ENCODE measurements at regions not wholly inside any gene's neighbourhood (a gene's known extent, or its start where the extent isn't known, plus 50 kb on each side); places are given as distances from the start of the nearest gene placed in this dataset.
A peak's percentile ranks its signal among the peaks of the same experiment; 100 is the strongest.
"Not testable (repeated sequence)": the region's sequence is repeated elsewhere in the genome, so short reads cannot be mapped to it uniquely, and the experiment has no call there.

GRCh38 chr2:142734231-142734630 lies 143.2 kb upstream of the KYNU start:
- H3K4me3 ChIP-seq (replicated peaks in 1 of 2; ENCODE audit: low read depth in 2 of 2, low read length in 2 of 2), result no peak overlapping the region
- peak; percentile 20 for TF ChIP-seq CTCF (IDR thresholded peaks at IDR 0.05; ENCODE audit: low read depth, low read length)
- no peak for DNase-seq (ENCODE audit: low read depth in 2 of 2)

DNA sequence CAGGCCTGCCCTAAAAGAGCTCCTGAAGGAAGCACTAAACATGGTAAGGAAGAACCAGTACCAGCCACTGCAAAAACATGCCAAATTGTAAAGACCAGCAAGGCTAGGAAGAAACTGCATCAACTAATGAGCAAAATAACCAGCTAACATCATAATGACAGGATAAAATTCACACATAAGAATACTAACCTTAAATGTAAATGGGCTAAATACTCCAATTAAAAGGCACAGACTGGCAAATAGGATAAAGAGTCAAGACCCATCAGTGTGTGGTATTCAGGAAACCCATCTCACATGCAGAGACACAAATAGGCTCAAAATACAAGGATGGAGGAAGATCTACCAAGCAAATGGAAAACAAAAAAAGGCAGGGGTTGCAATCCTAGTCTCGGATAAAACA lies 147.7 kb upstream of the KYNU start:
- not testable (repeated sequence) for H3K4me3 ChIP-seq (replicated peaks in 1 of 2; ENCODE audit: low read depth in 2 of 2, low read length in 2 of 2); DNase-seq (ENCODE audit: low read depth in 2 of 2)

DNA sequence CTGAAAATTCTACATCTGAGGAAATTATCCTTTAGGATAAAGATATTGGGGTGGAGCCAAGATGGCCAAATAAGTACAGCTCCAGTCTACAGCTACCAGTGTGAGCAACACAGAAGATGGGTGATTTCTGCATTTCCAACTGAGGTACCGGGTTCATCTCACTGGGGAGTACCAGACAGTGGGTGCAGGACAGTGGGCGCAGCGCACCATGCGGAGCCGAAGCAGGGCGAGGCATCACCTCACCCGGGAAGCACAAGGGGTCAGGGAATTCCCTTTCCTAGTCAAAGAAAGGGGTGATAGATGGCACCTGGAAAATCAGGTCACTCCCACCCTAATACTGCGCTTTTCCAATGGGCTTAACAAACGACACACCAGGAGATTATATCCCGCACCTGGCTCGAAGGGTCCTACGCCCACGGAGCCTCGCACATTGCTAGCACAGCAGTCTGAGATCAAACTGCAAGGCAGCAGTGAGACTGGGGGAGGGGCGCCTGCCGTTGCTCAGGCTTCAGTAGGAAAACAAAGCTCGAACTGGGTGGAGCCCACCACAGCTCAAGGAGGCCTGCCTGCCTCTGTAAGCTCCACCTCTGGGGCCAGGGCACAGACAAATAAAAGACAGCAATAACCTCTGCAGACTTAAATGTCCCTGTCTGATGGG lies 149.5 kb upstream of the KYNU start:
- not testable (repeated sequence) for DNase-seq (ENCODE audit: low read depth in 2 of 2); H3K4me3 ChIP-seq (replicated peaks in 1 of 2; ENCODE audit: low read depth in 2 of 2, low read length in 2 of 2)

GRCh38 chr2:142725386-142725785 lies 152.1 kb upstream of the KYNU start:
- TF ChIP-seq CTCF (IDR thresholded peaks at IDR 0.05; ENCODE audit: low read depth, low read length), result no peak
- H3K4me3 ChIP-seq (replicated peaks in 1 of 2; ENCODE audit: low read depth in 2 of 2, low read length in 2 of 2), result no peak overlapping the region
- DNase-seq (ENCODE audit: low read depth in 2 of 2), result no peak

DNA sequence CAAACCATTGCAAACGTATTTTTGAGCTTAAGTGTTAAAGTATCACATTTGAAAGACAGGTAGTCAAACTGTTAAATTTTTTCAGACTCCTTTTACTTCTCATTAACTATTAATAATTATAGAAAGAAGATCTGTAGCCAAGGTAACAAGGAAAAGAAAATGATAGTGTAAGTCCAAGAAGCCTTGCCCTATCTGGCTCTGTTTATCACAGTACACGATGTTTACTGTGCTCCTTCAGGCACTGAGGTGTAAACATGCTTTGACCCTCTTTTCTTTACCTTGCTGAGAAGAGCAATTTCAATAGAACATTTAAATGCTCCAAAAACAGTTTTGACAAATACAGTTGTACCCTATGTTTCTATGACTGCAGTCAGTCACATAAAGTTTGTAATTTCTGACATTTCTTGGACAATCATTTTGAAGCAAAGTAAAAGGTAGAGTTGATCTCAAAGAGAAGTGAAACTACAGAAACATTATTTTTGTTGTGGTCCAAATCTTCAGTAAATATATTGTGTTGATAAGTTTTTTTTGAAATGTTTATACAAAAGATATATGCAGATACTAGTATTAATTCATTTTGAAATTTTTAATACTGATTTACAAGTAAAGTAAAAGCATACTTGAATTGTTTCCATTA lies 152.6 kb upstream of the KYNU start:
- TF ChIP-seq CTCF (IDR thresholded peaks at IDR 0.05; ENCODE audit: low read depth, low read length), result no peak
- no peak overlapping the region for H3K4me3 ChIP-seq (replicated peaks in 1 of 2; ENCODE audit: low read depth in 2 of 2, low read length in 2 of 2)
- DNase-seq (ENCODE audit: low read depth in 2 of 2), result no peak

DNA sequence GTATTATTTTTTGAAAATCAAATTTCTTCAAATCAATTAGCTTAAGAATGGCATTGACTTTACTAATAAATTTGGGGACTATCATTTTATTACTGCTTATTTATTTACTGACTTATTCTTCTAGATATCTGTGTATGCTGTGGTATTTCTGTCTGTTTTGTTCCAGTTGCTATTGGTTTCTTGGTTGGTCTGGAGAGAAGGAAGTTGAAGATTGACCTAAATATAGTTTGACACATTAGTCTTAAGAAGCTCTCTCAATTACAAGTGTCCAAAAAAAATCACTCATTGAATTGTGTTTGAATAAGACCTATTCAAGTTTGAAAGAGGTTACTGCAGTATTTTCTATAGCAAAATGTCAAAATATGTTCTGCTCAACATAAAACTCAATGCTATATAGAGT lies 153.3 kb upstream of the KYNU start:
- no peak for TF ChIP-seq CTCF (IDR thresholded peaks at IDR 0.05; ENCODE audit: low read depth, low read length)
- no peak overlapping the region for H3K4me3 ChIP-seq (replicated peaks in 1 of 2; ENCODE audit: low read depth in 2 of 2, low read length in 2 of 2)
- DNase-seq (ENCODE audit: low read depth in 2 of 2), result no peak

GRCh38 chr2:142723236-142723635 lies 154.2 kb upstream of the KYNU start:
- H3K4me3 ChIP-seq (replicated peaks in 1 of 2; ENCODE audit: low read depth in 2 of 2, low read length in 2 of 2), result no peak overlapping the region
- DNase-seq (ENCODE audit: low read depth in 2 of 2), result no peak
- no peak for TF ChIP-seq CTCF (IDR thresholded peaks at IDR 0.05; ENCODE audit: low read depth, low read length)

DNA sequence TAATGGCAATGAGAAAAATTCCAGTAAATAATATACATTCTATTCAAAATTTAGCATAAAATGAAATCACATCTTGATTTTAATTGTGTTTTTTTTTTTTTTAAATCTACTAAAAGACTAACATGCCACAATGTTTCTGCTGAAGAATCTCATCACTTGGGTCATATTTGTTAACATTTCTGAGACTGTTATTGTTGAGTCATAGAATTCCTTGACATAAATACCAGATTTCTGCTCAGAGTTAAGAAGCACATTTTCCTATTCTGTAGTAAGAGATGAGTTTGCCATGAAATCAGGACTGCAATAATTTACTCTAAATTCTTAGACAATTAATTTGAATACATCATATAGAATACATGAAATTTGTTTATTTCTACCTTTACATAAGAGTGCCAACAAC lies 154.9 kb upstream of the KYNU start:
- H3K4me3 ChIP-seq (replicated peaks in 1 of 2; ENCODE audit: low read depth in 2 of 2, low read length in 2 of 2), result no peak overlapping the region
- no peak for TF ChIP-seq CTCF (IDR thresholded peaks at IDR 0.05; ENCODE audit: low read depth, low read length)
- DNase-seq (ENCODE audit: low read depth in 2 of 2), result peak; percentile 18 to 65
